PC-9 (cell line): ENCODE measurements at regions not wholly inside any gene's neighbourhood (a gene's known extent, or its start where the extent isn't known, plus 50 kb on each side); places are given as distances from the start of the nearest gene placed in this dataset.

Source experiments
- CTCF ChIP-seq: fragments of 200-600 bp; sonication (generic); conservative IDR thresholded peaks from 2 replicates; pipeline ENCODE4 v1.6.1; 2017; ENCODE audit warnings: mixed run types, antibody characterized with exemption, mild to moderate bottlenecking, moderate library complexity
- EZH2 ChIP-seq: fragments of 200-600 bp; sonication (generic); IDR thresholded peaks from 2 replicates; pipeline ENCODE4 v1.8.0; 2017; ENCODE audit warnings: antibody characterized with exemption, low read depth

- TF ChIP-seq EZH2: no peak
- TF ChIP-seq CTCF: no peak
Observed at GRCh38 chr11:95700471-95700817, 89.1 kb downstream of the FAM76B start.
